ENCODE measurements at regions not wholly inside any gene's neighbourhood (a gene's known extent, or its start where the extent isn't known, plus 50 kb on each side); places are given as distances from the start of the nearest gene placed in this dataset.

GRCh38 chr17:74099442-74100340 lies 103.8 kb upstream of the RPL38 start:
- Histone ChIP-seq H3K79me2 (ENCODE audit: insufficient read depth, low read length) (no peaks in the 10 kb centered on the region), H3K9me2 (ENCODE audit: low read depth, low read length) (no peaks in the 10 kb centered on the region), H2AFZ (ENCODE audit: low read length) (no peak overlapping the region), H3K36me3 (ENCODE audit: insufficient read depth, low read length) (no peaks in the 10 kb centered on the region), H3K4me3 (ENCODE audit: low read depth, low read length, poor library complexity, severe bottlenecking) (no peak overlapping the region), H3K27ac (ENCODE audit: low read depth, low read length, poor library complexity, severe bottlenecking) (no peak overlapping the region), H4K20me1 (ENCODE audit: insufficient read depth, low read length) (no peaks in the 10 kb centered on the region), H3K9ac (ENCODE audit: low read length) (no peak overlapping the region), H3F3A (ENCODE audit: insufficient read depth, low read length) (no peaks in the 10 kb centered on the region), H3K4me1 (ENCODE audit: insufficient read depth, low read length, severe bottlenecking) (no peaks in the 10 kb centered on the region), H3K27me3 (ENCODE audit: insufficient read depth, low read length) (no peaks in the 10 kb centered on the region), H3K9me3 (ENCODE audit: low read length) (no peaks in the 10 kb centered on the region), H3K4me2 (ENCODE audit: low read length) (no peak overlapping the region)
- TF ChIP-seq CTCF (IDR thresholded peaks at IDR 0.05; ENCODE audit: low read length) = no peak
- TF ChIP-seq EZH2 (IDR thresholded peaks at IDR 0.05; ENCODE audit: borderline replicate concordance, low read length) = no peak

- no peaks in the 10 kb centered on the region for H4K20me1 ChIP-seq (ENCODE audit: insufficient read depth, low read length)
- no peaks in the 10 kb centered on the region for H3K27me3 ChIP-seq (ENCODE audit: insufficient read depth, low read length)
- H3K9ac ChIP-seq (ENCODE audit: low read length) = no peak overlapping the region
- no peak overlapping the region for H3K4me3 ChIP-seq (ENCODE audit: low read depth, low read length, poor library complexity, severe bottlenecking)
- no peak for TF ChIP-seq CTCF (IDR thresholded peaks at IDR 0.05; ENCODE audit: low read length)
- no peak for TF ChIP-seq EZH2 (IDR thresholded peaks at IDR 0.05; ENCODE audit: borderline replicate concordance, low read length)
- no peaks in the 10 kb centered on the region for H3K4me1 ChIP-seq (ENCODE audit: insufficient read depth, low read length, severe bottlenecking)
- no peak overlapping the region for H2AFZ ChIP-seq (ENCODE audit: low read length)
- no peaks in the 10 kb centered on the region for H3K9me3 ChIP-seq (ENCODE audit: low read length)
- H3K79me2 ChIP-seq (ENCODE audit: insufficient read depth, low read length) = no peaks in the 10 kb centered on the region
- no peaks in the 10 kb centered on the region for H3F3A ChIP-seq (ENCODE audit: insufficient read depth, low read length)
- H3K27ac ChIP-seq (ENCODE audit: low read depth, low read length, poor library complexity, severe bottlenecking) = no peak overlapping the region
- no peak overlapping the region for H3K4me2 ChIP-seq (ENCODE audit: low read length)
- no peaks in the 10 kb centered on the region for H3K9me2 ChIP-seq (ENCODE audit: low read depth, low read length)
- no peaks in the 10 kb centered on the region for H3K36me3 ChIP-seq (ENCODE audit: insufficient read depth, low read length)
Observed at GRCh38 chr17:74104921-74105320, 98.6 kb upstream of the RPL38 start.

GRCh38 chr17:74107107-74107506 lies 96.4 kb upstream of the RPL38 start:
- no peak overlapping the region for H3K4me2 ChIP-seq (ENCODE audit: low read length)
- no peaks in the 10 kb centered on the region for H4K20me1 ChIP-seq (ENCODE audit: insufficient read depth, low read length)
- H3K79me2 ChIP-seq (ENCODE audit: insufficient read depth, low read length) = no peaks in the 10 kb centered on the region
- no peaks in the 10 kb centered on the region for H3F3A ChIP-seq (ENCODE audit: insufficient read depth, low read length)
- H3K4me3 ChIP-seq (ENCODE audit: low read depth, low read length, poor library complexity, severe bottlenecking) = no peak overlapping the region
- no peak overlapping the region for H3K9ac ChIP-seq (ENCODE audit: low read length)
- no peak for TF ChIP-seq EZH2 (IDR thresholded peaks at IDR 0.05; ENCODE audit: borderline replicate concordance, low read length)
- H3K27ac ChIP-seq (ENCODE audit: low read depth, low read length, poor library complexity, severe bottlenecking) = no peak overlapping the region
- no peaks in the 10 kb centered on the region for H3K9me3 ChIP-seq (ENCODE audit: low read length)
- H2AFZ ChIP-seq (ENCODE audit: low read length) = no peak overlapping the region
- no peaks in the 10 kb centered on the region for H3K9me2 ChIP-seq (ENCODE audit: low read depth, low read length)
- no peaks in the 10 kb centered on the region for H3K4me1 ChIP-seq (ENCODE audit: insufficient read depth, low read length, severe bottlenecking)
- no peaks in the 10 kb centered on the region for H3K36me3 ChIP-seq (ENCODE audit: insufficient read depth, low read length)
- no peaks in the 10 kb centered on the region for H3K27me3 ChIP-seq (ENCODE audit: insufficient read depth, low read length)

Measured in OCI-LY1 (cell line).